ENCODE measurements at regions not wholly inside any gene's neighbourhood (a gene's known extent, or its start where the extent isn't known, plus 50 kb on each side); places are given as distances from the start of the nearest gene placed in this dataset.
A peak's percentile ranks its signal among the peaks of the same experiment; 100 is the strongest.

GRCh38 chr14:39492267-39492666, 60.0 kb upstream of the FBXO33 start:
- TF ChIP-seq POLR2AphosphoS5 (IDR thresholded peaks at IDR 0.05) (no peak), EP300 (IDR thresholded peaks at IDR 0.05) (no peak), POLR2A (IDR thresholded peaks at IDR 0.05) (no peak), CTCF (IDR thresholded peaks at IDR 0.05) (no peak)
- Histone ChIP-seq H3K9me3 (peaks cover 0 to 3% (median 0%) of the 10 kb centered on the region in 4 donors), H3K27ac (no peak overlapping the region), H3K36me3 (no peaks in the 10 kb centered on the region), H3K4me1 (peaks cover 0 to 11% (median 10%) of the 10 kb centered on the region in 4 donors), H3K4me3 (no peak overlapping the region), H3K27me3 (no peaks in the 10 kb centered on the region)
- DNase-seq, result no peak
- intact Hi-C loops (cut with DNase I), result no loop called here
- WGBS, 2 donors, result 65 to 77% methylated on average over 2 of the region's 2 CpGs

- intact Hi-C loops (cut with DNase I), result no loop called here
- H3K4me1 ChIP-seq, result peaks cover 0 to 11% (median 10%) of the 10 kb centered on the region in 4 donors
- WGBS, 2 donors, result 2 to 10% methylated on average over 3 of the region's 3 CpGs
Observed at GRCh38 chr14:39491134-39491571, 58.9 kb upstream of the FBXO33 start.

GRCh38 chr14:39488600-39488999, 56.4 kb upstream of the FBXO33 start:
- WGBS, 2 donors, result 44 to 60% methylated on average over 1 of the region's 1 CpG
- Histone ChIP-seq H3K4me3 (no peak overlapping the region), H3K4me1 (peaks cover 0 to 11% (median 10%) of the 10 kb centered on the region in 4 donors), H3K36me3 (no peaks in the 10 kb centered on the region), H3K27me3 (no peaks in the 10 kb centered on the region), H3K9me3 (no peaks in the 10 kb centered on the region), H3K27ac (no peak overlapping the region)
- TF ChIP-seq EP300 (IDR thresholded peaks at IDR 0.05), result no peak
- no peak for DNase-seq
- intact Hi-C loops (cut with DNase I), result no loop called here

More at GRCh38 chr14:39491134-39491571, 58.9 kb upstream of the FBXO33 start:
- DNase-seq, result no peak
- no peaks in the 10 kb centered on the region for H3K27me3 ChIP-seq
- peak in 3 of 4 experiments; percentile 14 to 52 (median 38) for TF ChIP-seq CTCF (IDR thresholded peaks at IDR 0.05)
- TF ChIP-seq EP300 (IDR thresholded peaks at IDR 0.05), result no peak
- H3K27ac ChIP-seq, result peak overlapping the region in 1 of 4 donors; percentile 35
- no peaks in the 10 kb centered on the region for H3K36me3 ChIP-seq
- no peak overlapping the region for H3K4me3 ChIP-seq
- no peaks in the 10 kb centered on the region for H3K9me3 ChIP-seq

GRCh38 chr14:39483682-39484081, 51.4 kb upstream of the FBXO33 start:
- intact Hi-C loops (cut with DNase I), result no loop called here
- Histone ChIP-seq H3K4me1 (no peaks in the 10 kb centered on the region), H3K9me3 (no peaks in the 10 kb centered on the region), H3K27ac (no peak overlapping the region), H3K27me3 (no peaks in the 10 kb centered on the region), H3K4me3 (no peak overlapping the region), H3K36me3 (no peaks in the 10 kb centered on the region)
- no peak for TF ChIP-seq EP300 (IDR thresholded peaks at IDR 0.05)
- DNase-seq, result no peak
- WGBS, 2 donors, result 78 to 82% methylated on average over 1 of the region's 1 CpG
